HG03039 (cell line): ENCODE measurements at regions not wholly inside any gene's neighbourhood (a gene's known extent, or its start where the extent isn't known, plus 50 kb on each side); places are given as distances from the start of the nearest gene placed in this dataset.
"Not testable (repeated sequence)": the region's sequence is repeated elsewhere in the genome, so short reads cannot be mapped to it uniquely, and the experiment has no call there.

Experiments
- ATAC-seq: cut with Tn5 transposase; IDR thresholded peaks from one replicate; pipeline ENCODE4 v1.9.1; 2021; ENCODE audit warnings: mild to moderate bottlenecking, moderate library complexity; ENCODE audit not compliant: unreplicated experiment

- no peak for ATAC-seq
Measured at GRCh38 chr7:85285527-85285926, 98.7 kb upstream of the SEMA3D start.

- no peak for ATAC-seq
Measured at GRCh38 chr7:85275204-85275603, 88.3 kb upstream of the SEMA3D start.

- no peak for ATAC-seq
Measured at GRCh38 chr7:85274454-85274853, 87.6 kb upstream of the SEMA3D start.

- ATAC-seq = no peak
Measured at GRCh38 chr7:85262891-85263290, 76.0 kb upstream of the SEMA3D start.

- no peak for ATAC-seq
Measured at GRCh38 chr7:85261336-85261735, 74.5 kb upstream of the SEMA3D start.

- ATAC-seq = not testable (repeated sequence)
Measured at GRCh38 chr7:85249787-85250186, 62.9 kb upstream of the SEMA3D start.

GRCh38 chr7:85239109-85239508 lies 52.3 kb upstream of the SEMA3D start:
- ATAC-seq = no peak

- no peak for ATAC-seq
Measured at GRCh38 chr7:85237721-85238120, 50.9 kb upstream of the SEMA3D start.
